Tibial nerve (tissue), 4 donors: ENCODE measurements at regions not wholly inside any gene's neighbourhood (a gene's known extent, or its start where the extent isn't known, plus 50 kb on each side); places are given as distances from the start of the nearest gene placed in this dataset.
"Not testable (repeated sequence)": the region's sequence is repeated elsewhere in the genome, so short reads cannot be mapped to it uniquely, and the experiment has no call there.

Source experiments
- DNase-seq, 2 donors: peaks; one replicate each; pipeline ENCODE4 v3.0.0-alpha.2; 2019; ENCODE audit warnings: low spot score in 2 of 2
- H3K27ac ChIP-seq, 4 donors: fragments of 200-600 bp; sonication (generic) in 3 of 4; one replicate each; pipeline ENCODE4 v1.5.1; 2017 to 2019; ENCODE audit warnings: mild to moderate bottlenecking in 1 of 4
- H3K27me3 ChIP-seq, 2 donors: fragments of 200-600 bp; sonication (generic) in 1 of 2; one replicate each; pipeline versions ENCODE4 v1.5.1 to v1.6.0; 2017 to 2019
- H3K36me3 ChIP-seq, 3 donors: fragments of 200-600 bp; sonication (generic); one replicate each; pipeline ENCODE4 v1.5.1; 2018 to 2019
- H3K4me1 ChIP-seq, 4 donors: fragments of 200-600 bp; sonication (generic) in 3 of 4; one replicate each; pipeline ENCODE4 v1.5.1; 2017 to 2019
- H3K4me3 ChIP-seq, 4 donors: fragments of 200-600 bp; sonication (generic) in 3 of 4; one replicate each; pipeline ENCODE4 v1.5.1; 2017 to 2019; ENCODE audit warnings: mild to moderate bottlenecking in 1 of 4, moderate library complexity in 1 of 4
- H3K9me3 ChIP-seq, 4 donors: fragments of 200-600 bp; sonication (generic) in 3 of 4; one replicate each; pipeline ENCODE4 v1.5.1; 2017 to 2019
- EP300 ChIP-seq, 2 donors: sonication (generic); formaldehyde crosslinking; IDR thresholded peaks; one replicate each; pipeline ENCODE4 v1.6.1; 2017; ENCODE audit warnings: antibody characterized with exemption in 2 of 2, mild to moderate bottlenecking in 1 of 2
- POLR2A ChIP-seq, 2 donors: fragments of 450-650 bp; IDR thresholded peaks; one replicate each; pipeline ENCODE4 v1.6.1; 2017; ENCODE audit warnings: antibody characterized with exemption in 2 of 2, mild to moderate bottlenecking in 2 of 2, moderate library complexity in 2 of 2
- WGBS, 2 donors: methylation state at CpG; one replicate each; pipeline ENCODE4 v1.1.5; 2018; 5-methylcytosine and 5-hydroxymethylcytosine counted together
- TF ChIP-seq, protein P1 (sequence below), 5 experiments: fragments of 200-600 bp in 3 of 5; fragments of 450-650 bp in 2 of 5; sonication (generic) in 3 of 5; IDR thresholded peaks; one replicate each; pipeline ENCODE4 v1.5.1; 2016 to 2019; ENCODE audit warnings: antibody characterized with exemption in 5 of 5, mild to moderate bottlenecking in 3 of 5, moderate library complexity in 2 of 5

DNA sequence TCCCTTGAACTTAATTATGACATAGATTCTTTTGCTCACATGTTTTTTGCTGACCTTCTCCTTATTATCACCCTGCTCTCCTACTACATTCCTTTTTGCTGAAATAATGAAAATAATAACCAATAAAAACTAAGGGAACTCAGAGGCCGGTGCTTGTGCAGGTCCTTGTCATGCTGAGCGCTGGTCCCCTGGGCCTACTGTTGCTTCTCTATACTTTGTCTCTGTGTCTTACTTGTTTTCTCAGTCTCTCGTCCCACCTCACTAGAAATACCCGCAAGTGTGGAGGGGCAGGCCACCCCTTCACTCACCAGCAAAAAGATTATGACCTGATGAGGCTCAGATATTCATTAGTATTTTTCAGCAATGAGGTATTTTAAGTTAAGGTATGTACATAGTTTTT, 3918.8 kb upstream of the OR11H1 start:
- H3K27me3 ChIP-seq, H3K4me3 ChIP-seq, H3K36me3 ChIP-seq, DNase-seq, H3K4me1 ChIP-seq, H3K27ac ChIP-seq: not testable (repeated sequence)
- H3K9me3 ChIP-seq: peaks cover 0 to 73% (median 3%) of the 10 kb centered on the region in 4 donors
- 82 to 84% methylated on average over 4 of the region's 4 CpGs for WGBS, 2 donors

DNA sequence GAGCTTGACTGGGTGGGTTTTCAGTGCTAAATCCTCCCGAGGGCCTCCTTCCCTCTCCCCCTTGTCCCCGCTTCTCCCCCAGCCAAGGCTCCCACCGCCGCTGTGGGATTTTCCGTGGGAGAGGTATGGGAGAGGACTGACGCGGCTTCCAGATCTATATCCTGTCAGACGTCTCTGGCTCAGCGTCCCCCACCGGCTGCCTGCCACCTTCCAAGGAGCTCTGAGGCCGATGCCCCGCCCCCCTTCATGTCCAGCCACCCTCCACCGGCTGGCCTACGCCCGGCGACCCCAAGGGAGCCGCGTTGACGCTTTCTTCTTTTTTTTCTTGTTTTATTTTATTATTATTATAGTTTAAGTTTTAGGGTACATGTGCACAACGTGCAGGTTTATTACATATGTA, 3916.7 kb upstream of the OR11H1 start:
- not testable (repeated sequence) for H3K36me3 ChIP-seq, H3K27ac ChIP-seq, H3K27me3 ChIP-seq, H3K4me1 ChIP-seq, DNase-seq, H3K4me3 ChIP-seq
- H3K9me3 ChIP-seq: peaks cover 0 to 73% (median 9%) of the 10 kb centered on the region in 4 donors
- 87 to 89% methylated on average over 20 of the region's 20 CpGs for WGBS, 2 donors

DNA sequence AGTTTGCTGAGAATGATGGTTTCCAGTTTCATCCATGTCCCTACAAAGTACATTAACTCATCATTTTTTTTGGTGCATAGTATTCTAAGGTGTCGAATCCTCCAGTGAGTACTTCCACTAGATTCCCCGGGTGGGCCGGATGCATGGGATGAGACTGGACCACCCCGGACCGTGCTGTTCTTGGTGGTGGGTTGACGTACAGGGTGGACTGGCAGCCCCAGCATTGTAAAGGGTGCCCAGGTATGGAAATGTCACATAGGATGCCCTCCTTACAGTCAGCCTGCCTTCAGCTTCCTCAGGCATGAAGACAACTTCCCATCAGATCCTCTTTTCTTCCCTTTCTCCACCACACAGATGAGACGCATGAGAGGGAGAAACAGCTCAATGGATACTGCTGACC, 3916.1 kb upstream of the OR11H1 start:
- H3K27ac ChIP-seq, H3K36me3 ChIP-seq, DNase-seq, H3K27me3 ChIP-seq, H3K4me1 ChIP-seq, H3K4me3 ChIP-seq: not testable (repeated sequence)
- peaks cover 0 to 70% (median 7%) of the 10 kb centered on the region in 4 donors for H3K9me3 ChIP-seq
- 91% methylated on average over 7 of the region's 7 CpGs for WGBS, 2 donors

DNA sequence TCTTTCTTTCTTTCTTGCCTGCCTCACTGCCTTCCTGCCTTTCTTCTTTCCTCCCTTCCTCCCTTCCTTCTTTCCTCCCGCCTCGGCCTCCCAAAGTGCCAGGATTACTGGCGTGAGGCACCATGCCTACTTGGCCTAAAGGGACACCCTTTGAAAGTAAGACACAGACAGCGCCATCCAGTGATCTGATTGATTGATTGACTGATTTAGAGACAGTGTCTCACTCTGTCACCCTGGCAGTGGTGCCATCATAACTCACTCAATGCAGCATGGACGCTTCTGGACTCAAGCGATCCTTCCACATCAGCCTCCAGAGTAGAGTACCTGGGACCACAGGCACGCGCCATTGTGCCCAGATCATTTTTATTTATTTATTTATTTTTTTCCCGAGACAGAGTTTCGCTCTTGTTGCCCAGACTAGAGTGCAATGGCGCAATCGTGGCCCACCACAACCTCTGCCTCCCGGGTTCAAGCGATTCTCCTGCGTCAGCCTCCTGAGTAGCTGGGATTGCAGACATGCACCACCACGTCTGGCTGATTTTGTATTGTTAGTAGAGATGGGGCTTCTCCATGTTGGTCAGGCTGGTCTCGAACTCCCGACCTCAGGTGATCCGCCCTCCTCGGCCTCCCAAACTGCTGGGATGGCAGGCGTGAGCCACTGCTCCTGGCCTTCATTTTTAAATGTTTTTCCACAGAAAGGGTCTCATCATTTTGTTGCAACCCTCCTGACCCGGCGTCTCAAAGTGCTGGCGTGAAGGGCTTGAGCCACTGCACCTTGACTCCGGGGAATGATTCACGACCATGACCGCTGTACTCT, 3914.7 kb upstream of the OR11H1 start:
- H3K27me3 ChIP-seq, H3K27ac ChIP-seq, H3K36me3 ChIP-seq, H3K4me1 ChIP-seq, H3K4me3 ChIP-seq, DNase-seq: not testable (repeated sequence)
- peaks cover 0 to 73% (median 11%) of the 10 kb centered on the region in 4 donors for H3K9me3 ChIP-seq
- WGBS, 2 donors: 87 to 88% methylated on average over 27 of the region's 27 CpGs

DNA sequence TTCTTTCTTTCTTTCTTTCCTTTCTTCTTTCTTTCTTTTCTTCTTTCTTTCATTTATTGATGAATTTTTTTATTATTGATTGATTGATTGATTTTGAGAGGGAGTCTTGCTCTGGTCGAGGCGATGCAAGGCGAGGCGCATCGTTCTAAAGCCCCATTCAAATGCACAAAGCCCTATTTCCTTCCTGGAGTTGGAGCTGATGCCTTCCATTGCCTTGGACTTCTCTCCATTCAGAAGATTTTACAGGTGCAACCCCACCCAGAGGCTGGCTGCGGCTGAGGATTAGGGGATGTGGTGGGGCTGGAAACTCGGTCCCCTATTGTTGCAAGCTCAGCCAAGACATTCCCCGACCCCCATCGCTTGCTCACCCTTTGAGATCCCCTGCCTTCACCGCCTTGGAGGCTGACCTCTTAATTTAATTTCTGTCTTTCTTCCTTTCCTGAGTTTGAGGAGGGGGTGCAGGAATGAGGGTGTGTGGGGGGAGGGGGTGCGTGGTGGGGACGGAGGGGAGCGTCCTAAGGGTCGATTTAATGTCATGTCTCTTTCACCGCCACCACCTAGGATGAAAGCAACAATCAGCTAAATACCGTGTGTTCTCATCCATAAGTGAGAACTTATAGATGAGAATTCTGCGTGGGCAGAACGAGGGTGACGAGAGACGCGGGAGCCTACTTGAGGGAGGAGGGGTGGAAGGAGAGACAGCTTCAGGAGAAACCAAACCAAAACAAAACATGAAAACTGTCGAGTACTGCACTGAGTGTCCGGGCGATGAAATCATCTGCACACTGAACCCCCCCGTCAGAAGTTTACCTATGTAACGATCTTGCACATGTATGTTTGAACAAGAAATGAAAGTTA, 3913.9 kb upstream of the OR11H1 start:
- H3K36me3 ChIP-seq: no peaks in the 10 kb centered on the region
- TF ChIP-seq, protein P1, sequence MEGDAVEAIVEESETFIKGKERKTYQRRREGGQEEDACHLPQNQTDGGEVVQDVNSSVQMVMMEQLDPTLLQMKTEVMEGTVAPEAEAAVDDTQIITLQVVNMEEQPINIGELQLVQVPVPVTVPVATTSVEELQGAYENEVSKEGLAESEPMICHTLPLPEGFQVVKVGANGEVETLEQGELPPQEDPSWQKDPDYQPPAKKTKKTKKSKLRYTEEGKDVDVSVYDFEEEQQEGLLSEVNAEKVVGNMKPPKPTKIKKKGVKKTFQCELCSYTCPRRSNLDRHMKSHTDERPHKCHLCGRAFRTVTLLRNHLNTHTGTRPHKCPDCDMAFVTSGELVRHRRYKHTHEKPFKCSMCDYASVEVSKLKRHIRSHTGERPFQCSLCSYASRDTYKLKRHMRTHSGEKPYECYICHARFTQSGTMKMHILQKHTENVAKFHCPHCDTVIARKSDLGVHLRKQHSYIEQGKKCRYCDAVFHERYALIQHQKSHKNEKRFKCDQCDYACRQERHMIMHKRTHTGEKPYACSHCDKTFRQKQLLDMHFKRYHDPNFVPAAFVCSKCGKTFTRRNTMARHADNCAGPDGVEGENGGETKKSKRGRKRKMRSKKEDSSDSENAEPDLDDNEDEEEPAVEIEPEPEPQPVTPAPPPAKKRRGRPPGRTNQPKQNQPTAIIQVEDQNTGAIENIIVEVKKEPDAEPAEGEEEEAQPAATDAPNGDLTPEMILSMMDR (IDR thresholded peaks at IDR 0.05): no peak
- no peak for TF ChIP-seq EP300 (IDR thresholded peaks at IDR 0.05)
- no peak for TF ChIP-seq POLR2A (IDR thresholded peaks at IDR 0.05)
- H3K27ac ChIP-seq: no peak overlapping the region
- no peaks in the 10 kb centered on the region for H3K4me1 ChIP-seq
- DNase-seq: no peak
- no peak overlapping the region for H3K4me3 ChIP-seq
- no peaks in the 10 kb centered on the region for H3K27me3 ChIP-seq
- peaks cover 0 to 77% (median 11%) of the 10 kb centered on the region in 4 donors for H3K9me3 ChIP-seq
- 86% methylated on average over 26 of the region's 26 CpGs for WGBS, 2 donors

DNA sequence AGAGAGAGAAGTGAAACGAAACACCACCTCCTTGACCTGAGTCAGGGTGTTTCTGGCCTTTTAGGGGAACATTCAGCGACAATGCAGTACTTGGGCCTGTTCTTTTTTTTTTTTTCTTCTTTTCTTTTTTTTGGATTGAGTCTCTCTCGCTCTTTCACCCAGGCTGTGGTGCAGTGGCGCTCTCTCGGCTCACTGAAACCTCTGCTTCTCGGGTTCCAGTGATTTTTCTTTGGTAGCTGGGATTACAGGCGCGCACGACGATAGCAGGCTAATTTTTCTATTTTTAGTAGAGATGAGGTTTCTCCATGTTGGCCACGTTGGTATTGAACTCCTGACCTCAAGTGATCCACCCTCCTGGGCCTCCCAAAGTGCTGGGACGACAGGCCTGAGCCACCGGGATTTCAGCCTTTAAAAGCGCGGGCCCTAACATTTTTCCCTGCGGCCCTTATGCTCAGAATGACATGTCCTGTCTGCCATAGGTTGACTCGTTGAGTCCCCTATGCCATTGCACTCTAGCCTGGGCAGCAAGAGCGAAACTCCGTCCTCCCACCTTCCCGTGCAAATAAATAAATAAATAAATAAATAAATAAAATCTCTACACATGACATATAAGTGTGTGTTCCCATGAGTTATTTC, 3913.1 kb upstream of the OR11H1 start:
- not testable (repeated sequence) for H3K27ac ChIP-seq, H3K4me1 ChIP-seq, H3K36me3 ChIP-seq, H3K4me3 ChIP-seq, DNase-seq, H3K27me3 ChIP-seq
- H3K9me3 ChIP-seq: peaks cover 0 to 82% (median 11%) of the 10 kb centered on the region in 4 donors
- 78 to 79% methylated on average over 20 of the region's 20 CpGs for WGBS, 2 donors

DNA sequence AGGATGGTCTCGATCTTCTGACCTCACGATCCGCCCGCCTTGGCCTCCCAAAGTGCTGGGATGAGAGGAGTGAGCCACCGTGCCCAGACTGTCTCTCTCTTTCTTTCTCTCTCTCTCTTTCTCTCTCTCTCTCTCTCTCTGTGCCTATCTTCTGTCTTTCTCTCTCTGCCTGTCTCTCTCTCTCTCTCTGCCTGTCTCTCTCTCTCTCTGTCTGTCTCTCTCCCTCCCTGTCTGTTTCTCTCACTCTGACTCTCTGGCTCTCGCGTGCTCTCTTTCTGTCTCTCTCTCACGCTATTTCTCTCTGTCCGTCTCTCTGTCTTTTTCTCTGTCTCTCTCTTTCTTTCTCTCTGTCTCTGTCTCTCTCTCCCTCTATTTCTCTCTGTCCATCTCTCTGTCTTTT, 3911.2 kb upstream of the OR11H1 start:
- Histone ChIP-seq H3K36me3 (no peaks in the 10 kb centered on the region), H3K9me3 (peaks cover 0 to 81% (median 11%) of the 10 kb centered on the region in 4 donors), H3K4me1 (no peaks in the 10 kb centered on the region), H3K4me3 (no peak overlapping the region), H3K27ac (no peak overlapping the region), H3K27me3 (no peaks in the 10 kb centered on the region)
- TF ChIP-seq POLR2A (IDR thresholded peaks at IDR 0.05): no peak
- WGBS, 2 donors: 89 to 93% methylated on average over 9 of the region's 9 CpGs
- no peak for DNase-seq

DNA sequence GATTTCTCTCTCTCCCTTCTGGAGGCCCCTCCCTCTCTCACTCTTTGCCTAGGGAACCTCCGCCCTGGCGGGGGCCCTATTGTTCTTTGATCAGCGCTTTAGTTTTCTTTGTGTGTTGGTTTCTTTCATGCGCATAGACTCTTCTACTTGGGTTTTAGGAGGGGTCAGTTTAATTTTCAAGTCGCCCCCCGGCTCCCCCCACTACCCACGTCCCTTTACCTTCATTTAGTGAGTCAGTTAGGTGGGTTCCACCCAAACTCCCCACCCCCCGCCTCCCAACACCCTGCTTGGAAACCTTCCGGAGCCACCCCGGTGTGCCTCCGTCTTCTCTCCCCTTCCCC, 3909.7 kb upstream of the OR11H1 start:
- DNase-seq: not testable (repeated sequence)

DNA sequence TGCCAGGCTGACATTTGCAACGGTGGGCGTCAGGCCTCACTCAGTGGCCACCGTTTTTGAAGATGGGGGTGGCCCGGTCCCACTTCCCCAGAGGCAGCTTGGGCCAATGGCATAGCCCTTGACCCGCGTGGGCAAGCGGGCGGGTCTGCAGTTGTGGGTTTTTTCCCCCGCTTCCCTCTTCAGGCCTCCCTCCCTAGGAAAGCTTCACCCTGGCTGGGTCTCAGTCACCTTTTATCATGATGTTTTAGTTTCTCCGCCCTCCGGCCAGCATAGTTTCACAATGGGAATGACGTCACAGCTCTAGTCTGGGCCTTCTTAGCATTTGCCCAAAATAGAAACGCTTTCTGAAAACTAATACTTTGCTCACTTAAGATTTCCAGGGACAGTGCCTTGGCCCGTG, 3909.3 kb upstream of the OR11H1 start:
- H3K4me1 ChIP-seq, H3K4me3 ChIP-seq, H3K36me3 ChIP-seq, DNase-seq, H3K27me3 ChIP-seq, H3K27ac ChIP-seq: not testable (repeated sequence)
- H3K9me3 ChIP-seq: peaks cover 0 to 65% (median 14%) of the 10 kb centered on the region in 4 donors
- 85% methylated on average over 14 of the region's 14 CpGs for WGBS, 2 donors

More for the DNA sequence above, 3909.7 kb upstream of the OR11H1 start:
- not testable (repeated sequence) for H3K4me3 ChIP-seq, H3K27me3 ChIP-seq, H3K4me1 ChIP-seq, H3K27ac ChIP-seq, H3K36me3 ChIP-seq
- WGBS, 2 donors: 70 to 77% methylated on average over 11 of the region's 11 CpGs
- H3K9me3 ChIP-seq: peaks cover 0 to 68% (median 13%) of the 10 kb centered on the region in 4 donors

DNA sequence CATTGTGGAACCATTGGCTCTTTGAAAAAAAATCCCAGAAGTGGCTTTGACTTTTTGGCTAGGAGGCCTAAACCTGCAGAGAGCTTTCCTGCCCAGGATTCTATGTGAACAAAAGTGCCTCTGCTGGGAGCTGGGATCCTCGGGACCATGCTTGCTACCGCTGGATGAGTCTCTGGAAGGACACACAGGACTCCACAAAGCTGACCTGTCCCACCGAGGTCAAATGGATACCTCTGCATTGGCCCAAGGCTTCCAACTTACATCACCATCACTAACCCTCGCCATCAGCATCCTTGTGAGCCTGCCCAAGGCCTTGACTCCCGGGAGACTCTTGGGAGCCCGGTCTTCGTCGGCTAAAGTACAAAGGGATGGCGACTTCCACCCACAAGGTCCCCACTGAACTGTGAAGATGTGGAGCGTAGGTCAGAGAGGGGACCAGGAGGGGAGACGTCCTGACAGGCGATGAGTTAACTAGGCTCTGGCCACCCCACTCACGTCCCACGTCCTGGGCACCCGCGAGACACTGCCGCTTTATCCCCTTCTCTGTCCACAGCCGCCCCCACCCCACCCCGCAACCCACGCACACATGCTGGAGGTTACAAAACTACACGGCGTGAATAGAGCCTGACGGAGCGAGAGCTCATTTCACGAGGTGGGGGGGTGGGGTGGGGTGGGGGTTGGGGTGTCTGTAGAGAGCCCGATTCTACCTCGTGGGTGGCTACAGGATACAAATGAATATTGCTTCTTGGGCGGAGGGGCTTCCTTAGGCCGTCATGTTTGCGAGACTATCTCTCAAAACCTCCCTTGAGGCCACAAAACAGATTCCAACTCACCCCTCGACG, 3906.8 kb upstream of the OR11H1 start:
- H3K27me3 ChIP-seq, H3K27ac ChIP-seq, H3K4me3 ChIP-seq, H3K4me1 ChIP-seq, H3K36me3 ChIP-seq, DNase-seq: not testable (repeated sequence)
- WGBS, 2 donors: 82 to 86% methylated on average over 32 of the region's 32 CpGs
- peaks cover 0 to 56% (median 13%) of the 10 kb centered on the region in 4 donors for H3K9me3 ChIP-seq

DNA sequence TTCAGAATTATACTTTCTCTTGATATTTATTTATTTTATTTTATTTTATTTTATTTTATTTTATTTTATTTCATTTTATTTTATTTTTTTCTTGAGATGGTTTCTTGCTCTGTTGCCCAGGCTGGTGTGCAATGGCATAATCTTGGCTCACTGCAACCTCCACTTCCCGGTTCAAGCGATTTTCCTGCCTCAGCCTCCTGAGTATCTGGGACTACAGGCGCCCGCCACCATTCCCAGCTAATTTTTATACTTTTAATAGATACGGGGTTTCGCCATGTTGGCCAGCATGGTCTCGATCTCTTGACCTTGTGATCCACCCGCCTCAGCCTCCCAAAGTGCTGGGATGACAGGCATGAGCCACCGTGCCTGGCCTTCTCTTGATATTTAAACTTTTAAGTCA, 3905.2 kb upstream of the OR11H1 start:
- WGBS, 2 donors: 85% methylated on average over 9 of the region's 9 CpGs
- H3K27me3 ChIP-seq, H3K4me3 ChIP-seq, H3K4me1 ChIP-seq, DNase-seq, H3K36me3 ChIP-seq, H3K27ac ChIP-seq: not testable (repeated sequence)
- H3K9me3 ChIP-seq: peaks cover 0 to 61% (median 10%) of the 10 kb centered on the region in 4 donors
